Tibial nerve (tissue), 4 donors: ENCODE measurements at regions not wholly inside any gene's neighbourhood (a gene's known extent, or its start where the extent isn't known, plus 50 kb on each side); places are given as distances from the start of the nearest gene placed in this dataset.

ENCODE experiments used
- DNase-seq, 2 donors: peaks; one replicate each; pipeline ENCODE4 v3.0.0-alpha.2; 2019; ENCODE audit warnings: low spot score in 2 of 2
- H3K27ac ChIP-seq, 4 donors: fragments of 200-600 bp; sonication (generic) in 3 of 4; one replicate each; pipeline ENCODE4 v1.5.1; 2017 to 2019; ENCODE audit warnings: mild to moderate bottlenecking in 1 of 4
- H3K27me3 ChIP-seq, 2 donors: fragments of 200-600 bp; sonication (generic) in 1 of 2; one replicate each; pipeline versions ENCODE4 v1.5.1 to v1.6.0; 2017 to 2019
- H3K36me3 ChIP-seq, 3 donors: fragments of 200-600 bp; sonication (generic); one replicate each; pipeline ENCODE4 v1.5.1; 2018 to 2019
- H3K4me1 ChIP-seq, 4 donors: fragments of 200-600 bp; sonication (generic) in 3 of 4; one replicate each; pipeline ENCODE4 v1.5.1; 2017 to 2019
- H3K4me3 ChIP-seq, 4 donors: fragments of 200-600 bp; sonication (generic) in 3 of 4; one replicate each; pipeline ENCODE4 v1.5.1; 2017 to 2019; ENCODE audit warnings: mild to moderate bottlenecking in 1 of 4, moderate library complexity in 1 of 4
- H3K9me3 ChIP-seq, 4 donors: fragments of 200-600 bp; sonication (generic) in 3 of 4; one replicate each; pipeline ENCODE4 v1.5.1; 2017 to 2019
- EP300 ChIP-seq, 2 donors: sonication (generic); formaldehyde crosslinking; IDR thresholded peaks; one replicate each; pipeline ENCODE4 v1.6.1; 2017; ENCODE audit warnings: antibody characterized with exemption in 2 of 2, mild to moderate bottlenecking in 1 of 2
- POLR2A ChIP-seq, 2 donors: fragments of 450-650 bp; IDR thresholded peaks; one replicate each; pipeline ENCODE4 v1.6.1; 2017; ENCODE audit warnings: antibody characterized with exemption in 2 of 2, mild to moderate bottlenecking in 2 of 2, moderate library complexity in 2 of 2
- WGBS, 2 donors: methylation state at CpG; one replicate each; pipeline ENCODE4 v1.1.5; 2018; 5-methylcytosine and 5-hydroxymethylcytosine counted together
- TF ChIP-seq, protein P1 (sequence below), 5 experiments: fragments of 200-600 bp in 3 of 5; fragments of 450-650 bp in 2 of 5; sonication (generic) in 3 of 5; IDR thresholded peaks; one replicate each; pipeline ENCODE4 v1.5.1; 2016 to 2019; ENCODE audit warnings: antibody characterized with exemption in 5 of 5, mild to moderate bottlenecking in 3 of 5, moderate library complexity in 2 of 5

DNA sequence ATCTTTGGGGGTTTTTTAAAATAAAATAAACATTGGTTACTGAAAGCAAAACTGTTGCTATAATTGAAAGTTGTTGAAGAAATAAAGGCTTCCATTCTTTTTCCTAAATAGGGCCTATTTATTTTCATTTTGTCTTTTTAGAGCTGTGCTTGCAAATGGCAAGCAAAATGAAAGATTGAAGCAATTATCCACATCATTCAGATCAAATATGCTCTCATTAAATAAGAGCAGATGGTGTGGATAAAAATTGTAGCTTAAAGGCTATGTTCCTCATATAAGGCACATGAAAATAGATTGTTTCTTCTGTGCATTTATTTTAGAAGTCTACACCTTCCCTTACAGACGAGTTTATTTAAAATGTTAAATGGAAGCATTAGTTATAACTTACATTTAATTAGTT, 1317.7 kb downstream of the MRPL39 start:
- no peak for DNase-seq
- H3K4me1 ChIP-seq: no peaks in the 10 kb centered on the region
- no peaks in the 10 kb centered on the region for H3K36me3 ChIP-seq
- TF ChIP-seq, protein P1, sequence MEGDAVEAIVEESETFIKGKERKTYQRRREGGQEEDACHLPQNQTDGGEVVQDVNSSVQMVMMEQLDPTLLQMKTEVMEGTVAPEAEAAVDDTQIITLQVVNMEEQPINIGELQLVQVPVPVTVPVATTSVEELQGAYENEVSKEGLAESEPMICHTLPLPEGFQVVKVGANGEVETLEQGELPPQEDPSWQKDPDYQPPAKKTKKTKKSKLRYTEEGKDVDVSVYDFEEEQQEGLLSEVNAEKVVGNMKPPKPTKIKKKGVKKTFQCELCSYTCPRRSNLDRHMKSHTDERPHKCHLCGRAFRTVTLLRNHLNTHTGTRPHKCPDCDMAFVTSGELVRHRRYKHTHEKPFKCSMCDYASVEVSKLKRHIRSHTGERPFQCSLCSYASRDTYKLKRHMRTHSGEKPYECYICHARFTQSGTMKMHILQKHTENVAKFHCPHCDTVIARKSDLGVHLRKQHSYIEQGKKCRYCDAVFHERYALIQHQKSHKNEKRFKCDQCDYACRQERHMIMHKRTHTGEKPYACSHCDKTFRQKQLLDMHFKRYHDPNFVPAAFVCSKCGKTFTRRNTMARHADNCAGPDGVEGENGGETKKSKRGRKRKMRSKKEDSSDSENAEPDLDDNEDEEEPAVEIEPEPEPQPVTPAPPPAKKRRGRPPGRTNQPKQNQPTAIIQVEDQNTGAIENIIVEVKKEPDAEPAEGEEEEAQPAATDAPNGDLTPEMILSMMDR (IDR thresholded peaks at IDR 0.05): no peak
- no peak for TF ChIP-seq POLR2A (IDR thresholded peaks at IDR 0.05)
- no peak overlapping the region for H3K27ac ChIP-seq
- H3K27me3 ChIP-seq: no peaks in the 10 kb centered on the region
- no peaks in the 10 kb centered on the region for H3K9me3 ChIP-seq
- 80 to 82% methylated on average over 1 of the region's 1 CpG for WGBS, 2 donors
- H3K4me3 ChIP-seq: no peak overlapping the region

DNA sequence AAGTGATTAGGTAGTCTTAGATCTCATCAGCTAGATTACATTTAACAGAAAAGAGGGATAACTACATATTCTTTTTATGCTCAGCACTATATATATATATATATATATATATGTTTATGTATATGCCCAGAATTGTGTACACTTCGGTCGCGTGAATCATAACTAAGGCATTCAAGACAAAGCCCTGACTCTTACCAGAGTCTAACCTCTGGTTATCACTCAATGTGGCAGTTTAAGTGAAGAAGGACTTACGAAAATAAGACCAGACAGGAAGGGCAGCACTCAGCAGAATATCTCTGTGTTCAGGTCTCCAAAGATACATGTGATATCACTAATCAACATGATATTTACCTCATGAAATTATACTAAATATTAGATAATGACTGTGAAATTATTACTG, 1326.7 kb downstream of the MRPL39 start:
- Histone ChIP-seq H3K9me3 (no peaks in the 10 kb centered on the region), H3K27ac (no peak overlapping the region), H3K4me3 (no peak overlapping the region), H3K4me1 (no peaks in the 10 kb centered on the region), H3K27me3 (no peaks in the 10 kb centered on the region), H3K36me3 (no peaks in the 10 kb centered on the region)
- DNase-seq: no peak
- 78 to 80% methylated on average over 4 of the region's 4 CpGs for WGBS, 2 donors
- TF ChIP-seq, protein P1 (IDR thresholded peaks at IDR 0.05): no peak
- TF ChIP-seq POLR2A (IDR thresholded peaks at IDR 0.05) (no peak), EP300 (IDR thresholded peaks at IDR 0.05) (no peak)

DNA sequence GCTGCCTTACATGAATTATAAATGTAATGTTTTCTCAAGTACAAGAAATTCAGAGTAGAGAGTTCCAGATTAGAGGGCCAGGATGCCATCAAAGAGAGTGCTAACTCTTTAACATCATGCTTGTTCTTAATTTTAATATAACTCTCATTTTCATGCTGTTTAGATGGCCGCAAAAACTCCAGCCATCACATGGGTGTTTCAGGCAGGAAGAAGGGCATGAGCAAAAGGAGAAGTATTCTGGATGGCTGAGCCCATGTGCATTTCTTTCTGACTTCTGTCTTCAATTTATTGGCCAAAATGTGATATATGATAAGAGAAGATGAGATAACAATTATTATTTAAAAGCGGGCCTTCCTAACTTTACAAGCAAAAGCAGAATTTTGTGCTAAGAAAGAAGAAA, 1328.6 kb downstream of the MRPL39 start:
- Histone ChIP-seq H3K9me3 (no peaks in the 10 kb centered on the region), H3K4me1 (no peaks in the 10 kb centered on the region), H3K36me3 (no peaks in the 10 kb centered on the region), H3K4me3 (no peak overlapping the region), H3K27ac (no peak overlapping the region), H3K27me3 (no peaks in the 10 kb centered on the region)
- TF ChIP-seq EP300 (IDR thresholded peaks at IDR 0.05): no peak
- TF ChIP-seq, protein P1 (IDR thresholded peaks at IDR 0.05): no peak
- no peak for TF ChIP-seq POLR2A (IDR thresholded peaks at IDR 0.05)
- 81 to 89% methylated on average over 2 of the region's 2 CpGs for WGBS, 2 donors
- DNase-seq: no peak

DNA sequence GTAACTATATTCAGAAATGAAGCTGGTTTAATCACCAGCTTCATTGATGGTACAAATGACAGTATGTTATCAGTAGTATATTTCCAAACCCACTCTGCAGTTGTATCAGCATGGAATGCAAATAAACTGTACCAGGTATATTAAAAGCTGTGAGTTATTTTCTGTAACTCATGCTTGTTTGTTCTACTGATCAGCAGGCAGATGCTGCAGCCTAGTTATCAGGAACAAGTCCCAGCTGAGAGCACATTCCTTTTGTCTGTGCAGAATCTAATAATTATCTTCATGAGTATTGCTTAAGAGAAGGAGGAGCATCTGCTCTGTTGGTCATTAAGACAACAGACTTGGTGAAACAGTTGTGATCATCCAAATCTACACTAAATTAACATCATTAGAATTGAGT, 1331.1 kb downstream of the MRPL39 start:
- Histone ChIP-seq H3K4me3 (no peak overlapping the region), H3K27me3 (no peaks in the 10 kb centered on the region), H3K9me3 (no peaks in the 10 kb centered on the region), H3K27ac (no peak overlapping the region), H3K4me1 (no peaks in the 10 kb centered on the region), H3K36me3 (no peaks in the 10 kb centered on the region)
- no peak for DNase-seq
- TF ChIP-seq EP300 (IDR thresholded peaks at IDR 0.05) (no peak), POLR2A (IDR thresholded peaks at IDR 0.05) (no peak)
- TF ChIP-seq, protein P1 (IDR thresholded peaks at IDR 0.05): no peak

DNA sequence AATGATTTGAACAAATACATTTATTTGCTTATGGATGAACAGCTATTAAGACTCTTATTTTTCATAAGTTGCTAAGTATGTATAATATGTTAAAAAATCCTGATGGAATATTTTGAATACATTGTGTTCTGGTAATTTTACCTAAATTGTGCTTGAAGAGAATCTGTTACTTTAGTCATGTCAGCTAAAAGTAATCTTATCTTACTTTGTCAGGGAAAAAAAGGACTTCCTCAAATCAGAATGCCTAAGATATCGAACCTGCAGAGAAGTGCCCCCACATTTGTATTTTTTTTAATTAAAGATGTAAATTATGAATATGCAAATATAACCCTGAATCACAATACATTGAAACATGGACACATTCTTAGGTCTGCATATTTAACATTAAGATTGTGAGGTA, 1331.7 kb downstream of the MRPL39 start:
- 62 to 78% methylated on average over 1 of the region's 1 CpG for WGBS, 2 donors
- TF ChIP-seq, protein P1 (IDR thresholded peaks at IDR 0.05): no peak
- TF ChIP-seq POLR2A (IDR thresholded peaks at IDR 0.05): no peak
- TF ChIP-seq EP300 (IDR thresholded peaks at IDR 0.05): no peak

More for the DNA sequence above, 1331.7 kb downstream of the MRPL39 start:
- no peaks in the 10 kb centered on the region for H3K27me3 ChIP-seq
- H3K27ac ChIP-seq: no peak overlapping the region
- no peaks in the 10 kb centered on the region for H3K36me3 ChIP-seq
- H3K4me1 ChIP-seq: no peaks in the 10 kb centered on the region
- DNase-seq: no peak
- H3K9me3 ChIP-seq: no peaks in the 10 kb centered on the region
- no peak overlapping the region for H3K4me3 ChIP-seq
